ENCODE measurements at regions not wholly inside any gene's neighbourhood (a gene's known extent, or its start where the extent isn't known, plus 50 kb on each side); places are given as distances from the start of the nearest gene placed in this dataset.

GRCh38 chr12:65756956-65757511 lies 67.2 kb upstream of the HMGA2 start:
- DNase-seq (ENCODE audit: low spot score) (no peak), ATAC-seq (no peak)
- TF ChIP-seq, protein P1, sequence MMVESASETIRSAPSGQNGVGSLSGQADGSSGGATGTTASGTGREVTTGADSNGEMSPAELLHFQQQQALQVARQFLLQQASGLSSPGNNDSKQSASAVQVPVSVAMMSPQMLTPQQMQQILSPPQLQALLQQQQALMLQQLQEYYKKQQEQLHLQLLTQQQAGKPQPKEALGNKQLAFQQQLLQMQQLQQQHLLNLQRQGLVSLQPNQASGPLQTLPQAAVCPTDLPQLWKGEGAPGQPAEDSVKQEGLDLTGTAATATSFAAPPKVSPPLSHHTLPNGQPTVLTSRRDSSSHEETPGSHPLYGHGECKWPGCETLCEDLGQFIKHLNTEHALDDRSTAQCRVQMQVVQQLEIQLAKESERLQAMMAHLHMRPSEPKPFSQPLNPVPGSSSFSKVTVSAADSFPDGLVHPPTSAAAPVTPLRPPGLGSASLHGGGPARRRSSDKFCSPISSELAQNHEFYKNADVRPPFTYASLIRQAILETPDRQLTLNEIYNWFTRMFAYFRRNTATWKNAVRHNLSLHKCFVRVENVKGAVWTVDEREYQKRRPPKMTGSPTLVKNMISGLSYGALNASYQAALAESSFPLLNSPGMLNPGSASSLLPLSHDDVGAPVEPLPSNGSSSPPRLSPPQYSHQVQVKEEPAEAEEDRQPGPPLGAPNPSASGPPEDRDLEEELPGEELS (CRISPR knock-in tag; IDR thresholded peaks at IDR 0.05) = no peak
- TF ChIP-seq, protein P2, sequence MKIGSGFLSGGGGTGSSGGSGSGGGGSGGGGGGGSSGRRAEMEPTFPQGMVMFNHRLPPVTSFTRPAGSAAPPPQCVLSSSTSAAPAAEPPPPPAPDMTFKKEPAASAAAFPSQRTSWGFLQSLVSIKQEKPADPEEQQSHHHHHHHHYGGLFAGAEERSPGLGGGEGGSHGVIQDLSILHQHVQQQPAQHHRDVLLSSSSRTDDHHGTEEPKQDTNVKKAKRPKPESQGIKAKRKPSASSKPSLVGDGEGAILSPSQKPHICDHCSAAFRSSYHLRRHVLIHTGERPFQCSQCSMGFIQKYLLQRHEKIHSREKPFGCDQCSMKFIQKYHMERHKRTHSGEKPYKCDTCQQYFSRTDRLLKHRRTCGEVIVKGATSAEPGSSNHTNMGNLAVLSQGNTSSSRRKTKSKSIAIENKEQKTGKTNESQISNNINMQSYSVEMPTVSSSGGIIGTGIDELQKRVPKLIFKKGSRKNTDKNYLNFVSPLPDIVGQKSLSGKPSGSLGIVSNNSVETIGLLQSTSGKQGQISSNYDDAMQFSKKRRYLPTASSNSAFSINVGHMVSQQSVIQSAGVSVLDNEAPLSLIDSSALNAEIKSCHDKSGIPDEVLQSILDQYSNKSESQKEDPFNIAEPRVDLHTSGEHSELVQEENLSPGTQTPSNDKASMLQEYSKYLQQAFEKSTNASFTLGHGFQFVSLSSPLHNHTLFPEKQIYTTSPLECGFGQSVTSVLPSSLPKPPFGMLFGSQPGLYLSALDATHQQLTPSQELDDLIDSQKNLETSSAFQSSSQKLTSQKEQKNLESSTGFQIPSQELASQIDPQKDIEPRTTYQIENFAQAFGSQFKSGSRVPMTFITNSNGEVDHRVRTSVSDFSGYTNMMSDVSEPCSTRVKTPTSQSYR (CRISPR knock-in tag; IDR thresholded peaks at IDR 0.05) = no peak
- TF ChIP-seq ATF3 (CRISPR knock-in tag; conservative IDR thresholded peaks at IDR 0.05) (no peak), HMGA2 (CRISPR knock-in tag; IDR thresholded peaks at IDR 0.05) (no peak), FOXJ3 (CRISPR knock-in tag; IDR thresholded peaks at IDR 0.05; ENCODE audit: borderline replicate concordance) (no peak), FOXP1 (CRISPR knock-in tag; IDR thresholded peaks at IDR 0.05; ENCODE audit: borderline replicate concordance) (no peak), ZNF416 (CRISPR knock-in tag; IDR thresholded peaks at IDR 0.05) (no peak), NFATC4 (CRISPR knock-in tag; IDR thresholded peaks at IDR 0.05) (no peak), SP1 (CRISPR knock-in tag; conservative IDR thresholded peaks at IDR 0.05) (no peak), ESRRA (CRISPR knock-in tag; IDR thresholded peaks at IDR 0.05; ENCODE audit: borderline replicate concordance) (no peak), JUN (CRISPR knock-in tag; IDR thresholded peaks at IDR 0.05) (no peak), E2F5 (CRISPR knock-in tag; IDR thresholded peaks at IDR 0.05) (no peak), NR3C1 (CRISPR knock-in tag; conservative IDR thresholded peaks at IDR 0.05; ENCODE audit: low read depth) (no peak)
- TF ChIP-seq, protein P3, sequence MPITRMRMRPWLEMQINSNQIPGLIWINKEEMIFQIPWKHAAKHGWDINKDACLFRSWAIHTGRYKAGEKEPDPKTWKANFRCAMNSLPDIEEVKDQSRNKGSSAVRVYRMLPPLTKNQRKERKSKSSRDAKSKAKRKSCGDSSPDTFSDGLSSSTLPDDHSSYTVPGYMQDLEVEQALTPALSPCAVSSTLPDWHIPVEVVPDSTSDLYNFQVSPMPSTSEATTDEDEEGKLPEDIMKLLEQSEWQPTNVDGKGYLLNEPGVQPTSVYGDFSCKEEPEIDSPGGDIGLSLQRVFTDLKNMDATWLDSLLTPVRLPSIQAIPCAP (CRISPR knock-in tag; IDR thresholded peaks at IDR 0.05) = no peak
- TF ChIP-seq, protein P4, sequence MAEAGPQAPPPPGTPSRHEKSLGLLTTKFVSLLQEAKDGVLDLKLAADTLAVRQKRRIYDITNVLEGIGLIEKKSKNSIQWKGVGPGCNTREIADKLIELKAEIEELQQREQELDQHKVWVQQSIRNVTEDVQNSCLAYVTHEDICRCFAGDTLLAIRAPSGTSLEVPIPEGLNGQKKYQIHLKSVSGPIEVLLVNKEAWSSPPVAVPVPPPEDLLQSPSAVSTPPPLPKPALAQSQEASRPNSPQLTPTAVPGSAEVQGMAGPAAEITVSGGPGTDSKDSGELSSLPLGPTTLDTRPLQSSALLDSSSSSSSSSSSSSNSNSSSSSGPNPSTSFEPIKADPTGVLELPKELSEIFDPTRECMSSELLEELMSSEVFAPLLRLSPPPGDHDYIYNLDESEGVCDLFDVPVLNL (CRISPR knock-in tag; IDR thresholded peaks at IDR 0.05; ENCODE audit: borderline replicate concordance, low read depth) = no peak
- TF ChIP-seq, protein P5, sequence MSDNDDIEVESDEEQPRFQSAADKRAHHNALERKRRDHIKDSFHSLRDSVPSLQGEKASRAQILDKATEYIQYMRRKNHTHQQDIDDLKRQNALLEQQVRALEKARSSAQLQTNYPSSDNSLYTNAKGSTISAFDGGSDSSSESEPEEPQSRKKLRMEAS (CRISPR knock-in tag; IDR thresholded peaks at IDR 0.05) = no peak
- TF ChIP-seq, protein P6, sequence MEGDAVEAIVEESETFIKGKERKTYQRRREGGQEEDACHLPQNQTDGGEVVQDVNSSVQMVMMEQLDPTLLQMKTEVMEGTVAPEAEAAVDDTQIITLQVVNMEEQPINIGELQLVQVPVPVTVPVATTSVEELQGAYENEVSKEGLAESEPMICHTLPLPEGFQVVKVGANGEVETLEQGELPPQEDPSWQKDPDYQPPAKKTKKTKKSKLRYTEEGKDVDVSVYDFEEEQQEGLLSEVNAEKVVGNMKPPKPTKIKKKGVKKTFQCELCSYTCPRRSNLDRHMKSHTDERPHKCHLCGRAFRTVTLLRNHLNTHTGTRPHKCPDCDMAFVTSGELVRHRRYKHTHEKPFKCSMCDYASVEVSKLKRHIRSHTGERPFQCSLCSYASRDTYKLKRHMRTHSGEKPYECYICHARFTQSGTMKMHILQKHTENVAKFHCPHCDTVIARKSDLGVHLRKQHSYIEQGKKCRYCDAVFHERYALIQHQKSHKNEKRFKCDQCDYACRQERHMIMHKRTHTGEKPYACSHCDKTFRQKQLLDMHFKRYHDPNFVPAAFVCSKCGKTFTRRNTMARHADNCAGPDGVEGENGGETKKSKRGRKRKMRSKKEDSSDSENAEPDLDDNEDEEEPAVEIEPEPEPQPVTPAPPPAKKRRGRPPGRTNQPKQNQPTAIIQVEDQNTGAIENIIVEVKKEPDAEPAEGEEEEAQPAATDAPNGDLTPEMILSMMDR (IDR thresholded peaks at IDR 0.05) = no peak
- TF ChIP-seq, protein P7, sequence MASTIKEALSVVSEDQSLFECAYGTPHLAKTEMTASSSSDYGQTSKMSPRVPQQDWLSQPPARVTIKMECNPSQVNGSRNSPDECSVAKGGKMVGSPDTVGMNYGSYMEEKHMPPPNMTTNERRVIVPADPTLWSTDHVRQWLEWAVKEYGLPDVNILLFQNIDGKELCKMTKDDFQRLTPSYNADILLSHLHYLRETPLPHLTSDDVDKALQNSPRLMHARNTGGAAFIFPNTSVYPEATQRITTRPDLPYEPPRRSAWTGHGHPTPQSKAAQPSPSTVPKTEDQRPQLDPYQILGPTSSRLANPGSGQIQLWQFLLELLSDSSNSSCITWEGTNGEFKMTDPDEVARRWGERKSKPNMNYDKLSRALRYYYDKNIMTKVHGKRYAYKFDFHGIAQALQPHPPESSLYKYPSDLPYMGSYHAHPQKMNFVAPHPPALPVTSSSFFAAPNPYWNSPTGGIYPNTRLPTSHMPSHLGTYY (CRISPR knock-in tag; IDR thresholded peaks at IDR 0.05) = no peak
- no peak overlapping the region for H3K27ac Mint-ChIP-seq
- no peaks in the 10 kb centered on the region for H3K27me3 Mint-ChIP-seq (ENCODE audit: low read depth)
- H3K9me3 Mint-ChIP-seq = peaks cover 18% of the 10 kb centered on the region
- H3K4me3 Mint-ChIP-seq = no peak overlapping the region
- ChIA-PET CTCF (no interaction called here), POLR2A (no interaction called here)
- H3K4me1 Mint-ChIP-seq = peaks cover 56% of the 10 kb centered on the region
- peaks cover 9% of the 10 kb centered on the region for H3K36me3 Mint-ChIP-seq
